GM23338 (cell line): ENCODE measurements at regions not wholly inside any gene's neighbourhood (a gene's known extent, or its start where the extent isn't known, plus 50 kb on each side); places are given as distances from the start of the nearest gene placed in this dataset.
"Not testable (repeated sequence)": the region's sequence is repeated elsewhere in the genome, so short reads cannot be mapped to it uniquely, and the experiment has no call there.

Experiments used
- ATAC-seq: fragments of 200-7000 bp; cut with Tn5 transposase; 3 replicates; pipeline ENCODE4 v1.9.1; 2020
- DNase-seq: peaks from one replicate; pipeline ENCODE4 v3.0.0-alpha.2; 2015; ENCODE audit warnings: low spot score
- H2AFZ ChIP-seq: fragments of 200-600 bp; sonication (generic); 2 replicates; pipeline ENCODE4 v1.8.0; 2016; ENCODE audit warnings: antibody characterized with exemption, mild to moderate bottlenecking, moderate library complexity
- H3F3A ChIP-seq: fragments of 200-600 bp; sonication (generic); replicated peaks from 2 replicates; pipeline ENCODE4 v1.8.0; 2017; ENCODE audit warnings: antibody characterized with exemption, mixed run types, low read depth
- H3K27ac ChIP-seq: fragments of 200-600 bp; sonication (generic); 2 replicates; pipeline ENCODE4 v1.6.1; 2016; ENCODE audit warnings: low read depth
- H3K27me3 ChIP-seq: fragments of 200-600 bp; sonication (generic); 2 replicates; pipeline ENCODE4 v1.8.0; 2016; ENCODE audit warnings: mild to moderate bottlenecking, mixed run types, moderate library complexity; ENCODE audit not compliant: insufficient read depth
- H3K36me3 ChIP-seq: fragments of 200-600 bp; sonication (generic); 2 replicates; pipeline ENCODE4 v1.8.0; 2016; ENCODE audit warnings: mild to moderate bottlenecking; ENCODE audit not compliant: insufficient read depth
- H3K4me1 ChIP-seq: fragments of 200-600 bp; sonication (generic); 2 replicates; pipeline ENCODE4 v1.8.0; 2016; ENCODE audit warnings: mild to moderate bottlenecking, moderate library complexity; ENCODE audit not compliant: insufficient read depth
- H3K4me2 ChIP-seq: fragments of 200-600 bp; sonication (generic); 2 replicates; pipeline ENCODE4 v1.7.1; 2017; ENCODE audit warnings: mixed run types
- H3K4me3 ChIP-seq: fragments of 200-600 bp; sonication (generic); 2 replicates; pipeline ENCODE4 v1.6.1; 2016; ENCODE audit warnings: mixed run types
- H3K79me2 ChIP-seq: fragments of 200-600 bp; sonication (generic); replicated peaks from 2 replicates; pipeline ENCODE4 v1.8.0; 2017; ENCODE audit warnings: mild to moderate bottlenecking; ENCODE audit not compliant: insufficient read depth
- H3K9me2 ChIP-seq: fragments of 200-600 bp; sonication (generic); 2 replicates; pipeline ENCODE4 v1.8.0; 2017; ENCODE audit not compliant: insufficient read depth
- H4K20me1 ChIP-seq: fragments of 200-600 bp; sonication (generic); replicated peaks from 2 replicates; pipeline ENCODE4 v1.8.0; 2017; ENCODE audit warnings: mild to moderate bottlenecking; ENCODE audit not compliant: insufficient read depth
- H3K27ac Mint-ChIP-seq: 2 replicates; pipeline ENCODE4 v1.8.0; 2020; ENCODE audit warnings: inconsistent platforms, mild to moderate bottlenecking, moderate library complexity, mixed read lengths
- H3K27me3 Mint-ChIP-seq: 3 replicates; pipeline ENCODE4 v1.8.0; 2022; ENCODE audit warnings: low read depth, mild to moderate bottlenecking, moderate library complexity, mixed read lengths, inconsistent platforms; ENCODE audit not compliant: insufficient read depth, poor library complexity
- H3K36me3 Mint-ChIP-seq: 3 replicates; pipeline ENCODE4 v1.8.0; 2021; ENCODE audit warnings: low read depth, mild to moderate bottlenecking, inconsistent platforms, moderate library complexity, mixed read lengths
- H3K4me1 Mint-ChIP-seq: 3 replicates; pipeline ENCODE4 v1.8.0; 2020; ENCODE audit warnings: mild to moderate bottlenecking, inconsistent platforms, mixed read lengths
- H3K4me3 Mint-ChIP-seq: 3 replicates; pipeline ENCODE4 v1.8.0; 2021; ENCODE audit warnings: moderate library complexity, mild to moderate bottlenecking, inconsistent platforms, mixed read lengths
- H3K9me3 Mint-ChIP-seq: 3 replicates; pipeline ENCODE4 v1.8.0; 2020; ENCODE audit warnings: moderate library complexity, mild to moderate bottlenecking, inconsistent platforms, mixed read lengths
- CREB1 ChIP-seq: fragments of 250-450 bp; sonication (Bioruptor Pico); IDR thresholded peaks from 2 replicates; pipeline ENCODE4 v1.5.0; 2020; ENCODE audit warnings: low read depth, mild to moderate bottlenecking, moderate library complexity
- ETS1 ChIP-seq: IDR thresholded peaks from 2 replicates; pipeline ENCODE4 v1.6.1; 2016; ENCODE audit warnings: antibody characterized with exemption
- NANOG ChIP-seq: IDR thresholded peaks from 2 replicates; pipeline ENCODE4 v1.6.1; 2016; ENCODE audit warnings: antibody characterized with exemption, borderline replicate concordance
- POLR2AphosphoS5 ChIP-seq: IDR thresholded peaks from 2 replicates; pipeline ENCODE4 v1.6.1; 2016; ENCODE audit warnings: antibody characterized with exemption, low read depth
- ZNF462 ChIP-seq: fragments of 250-450 bp; sonication (Bioruptor Pico); IDR thresholded peaks from 2 replicates; pipeline ENCODE4 v1.5.0; 2020; ENCODE audit warnings: mild to moderate bottlenecking, moderate library complexity
- TF ChIP-seq, protein P1 (sequence below): IDR thresholded peaks from one replicate; pipeline ENCODE4 v1.6.1; 2018; ENCODE audit warnings: antibody characterized with exemption; ENCODE audit not compliant: unreplicated experiment

DNA sequence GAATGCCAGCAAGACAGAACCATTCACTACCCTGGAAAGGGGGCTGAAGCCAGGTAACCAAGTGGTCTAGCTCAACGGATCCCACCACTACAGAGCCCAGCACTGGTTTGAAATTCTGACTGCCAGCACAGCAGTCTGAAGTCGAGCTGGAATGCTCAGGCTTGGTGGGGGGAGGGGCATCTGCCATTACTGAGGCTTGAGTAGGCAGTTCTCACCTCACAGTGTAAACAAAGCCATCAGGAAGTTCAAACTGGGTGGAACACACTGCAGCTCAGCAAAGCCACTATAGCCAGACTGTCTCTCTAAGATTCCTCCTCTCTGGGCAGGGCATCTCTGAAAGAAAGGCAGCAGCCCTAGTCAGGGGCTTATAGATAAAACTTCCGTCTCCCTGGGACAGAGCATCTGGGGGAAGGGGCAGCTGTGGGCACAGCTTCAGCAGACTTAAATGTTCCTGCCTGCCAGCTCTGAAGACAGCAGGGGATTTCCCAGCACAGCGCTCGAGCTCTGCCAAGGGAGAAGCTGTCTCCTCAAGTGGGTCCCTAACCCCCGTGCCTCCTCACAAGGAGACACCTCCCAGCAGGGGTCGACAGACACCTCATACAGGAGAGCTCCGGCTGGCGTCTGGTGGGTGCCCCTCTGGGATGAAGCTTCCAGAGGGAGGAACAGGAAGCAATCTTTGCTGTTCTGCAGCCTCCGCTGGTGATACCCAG lies 188.1 kb upstream of the EDNRA start:
- not testable (repeated sequence) for H2AFZ ChIP-seq, H3K4me1 Mint-ChIP-seq, H3K4me3 ChIP-seq, H4K20me1 ChIP-seq, H3K36me3 Mint-ChIP-seq, H3F3A ChIP-seq, H3K36me3 ChIP-seq, H3K27ac ChIP-seq, H3K9me2 ChIP-seq, H3K4me3 Mint-ChIP-seq, H3K79me2 ChIP-seq, H3K27me3 Mint-ChIP-seq, H3K4me1 ChIP-seq, H3K27me3 ChIP-seq, H3K27ac Mint-ChIP-seq, H3K4me2 ChIP-seq
- peaks cover 12% of the 10 kb centered on the region; the same call in 2 of the 3 replicates for H3K9me3 Mint-ChIP-seq
- DNase-seq: peak; percentile 31
- peak; percentile 23; the same call in 1 of the 3 replicates for ATAC-seq

DNA sequence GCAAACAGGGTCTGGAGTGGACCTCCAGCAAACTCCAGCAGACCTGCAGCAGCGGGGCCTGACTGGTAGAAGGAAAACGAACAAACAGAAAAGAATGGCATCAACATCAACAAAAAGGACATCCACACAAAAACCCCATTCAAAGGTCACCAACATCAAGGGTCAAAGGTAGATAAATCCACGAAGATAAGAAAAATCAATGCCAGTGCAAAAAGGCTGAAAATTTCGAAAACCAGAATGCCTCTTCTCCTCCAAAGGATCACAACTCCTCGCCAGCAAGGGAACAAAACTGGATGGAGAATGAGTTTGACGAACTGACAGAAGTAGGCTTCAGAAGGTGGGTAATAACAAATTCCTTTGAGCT lies 187.6 kb upstream of the EDNRA start:
- H3K27me3 Mint-ChIP-seq, H3F3A ChIP-seq, H3K27ac ChIP-seq, ATAC-seq, H3K27me3 ChIP-seq, H3K27ac Mint-ChIP-seq, H3K9me2 ChIP-seq, H3K36me3 Mint-ChIP-seq, H3K4me2 ChIP-seq, H4K20me1 ChIP-seq, DNase-seq, H3K4me3 ChIP-seq, H3K4me3 Mint-ChIP-seq, H2AFZ ChIP-seq, H3K79me2 ChIP-seq, H3K4me1 ChIP-seq, H3K36me3 ChIP-seq, H3K4me1 Mint-ChIP-seq: not testable (repeated sequence)
- H3K9me3 Mint-ChIP-seq: peaks cover 12% of the 10 kb centered on the region; the same call in 2 of the 3 replicates

GRCh38 chr4:147299205-147299604 lies 181.7 kb upstream of the EDNRA start:
- Mint-ChIP-seq H3K27ac (no peak overlapping the region), H3K4me1 (no peaks in the 10 kb centered on the region), H3K4me3 (no peak overlapping the region), H3K9me3 (peaks cover 9% of the 10 kb centered on the region; the same call in 2 of the 3 replicates), H3K27me3 (peaks cover 1% of the 10 kb centered on the region), H3K36me3 (no peaks in the 10 kb centered on the region)
- H2AFZ ChIP-seq: no peak overlapping the region
- ATAC-seq (no peak), DNase-seq (no peak)
- H3K4me3 ChIP-seq: no peak overlapping the region
- H3K27me3 ChIP-seq: no peaks in the 10 kb centered on the region
- no peaks in the 10 kb centered on the region for H3K79me2 ChIP-seq
- H3F3A ChIP-seq: no peaks in the 10 kb centered on the region
- H4K20me1 ChIP-seq: no peaks in the 10 kb centered on the region
- 0 out of 2 replicates have a peak, but pooled peaks cover 3% of the 10 kb centered on the region for H3K9me2 ChIP-seq
- no peak overlapping the region for H3K4me2 ChIP-seq
- no peak overlapping the region for H3K27ac ChIP-seq
- H3K36me3 ChIP-seq: no peaks in the 10 kb centered on the region
- H3K4me1 ChIP-seq: no peaks in the 10 kb centered on the region
- TF ChIP-seq NANOG (no peak), POLR2AphosphoS5 (no peak), ZNF462 (CRISPR knock-in tag) (no peak), CREB1 (CRISPR knock-in tag) (no peak), ETS1 (no peak)
- TF ChIP-seq, protein P1, sequence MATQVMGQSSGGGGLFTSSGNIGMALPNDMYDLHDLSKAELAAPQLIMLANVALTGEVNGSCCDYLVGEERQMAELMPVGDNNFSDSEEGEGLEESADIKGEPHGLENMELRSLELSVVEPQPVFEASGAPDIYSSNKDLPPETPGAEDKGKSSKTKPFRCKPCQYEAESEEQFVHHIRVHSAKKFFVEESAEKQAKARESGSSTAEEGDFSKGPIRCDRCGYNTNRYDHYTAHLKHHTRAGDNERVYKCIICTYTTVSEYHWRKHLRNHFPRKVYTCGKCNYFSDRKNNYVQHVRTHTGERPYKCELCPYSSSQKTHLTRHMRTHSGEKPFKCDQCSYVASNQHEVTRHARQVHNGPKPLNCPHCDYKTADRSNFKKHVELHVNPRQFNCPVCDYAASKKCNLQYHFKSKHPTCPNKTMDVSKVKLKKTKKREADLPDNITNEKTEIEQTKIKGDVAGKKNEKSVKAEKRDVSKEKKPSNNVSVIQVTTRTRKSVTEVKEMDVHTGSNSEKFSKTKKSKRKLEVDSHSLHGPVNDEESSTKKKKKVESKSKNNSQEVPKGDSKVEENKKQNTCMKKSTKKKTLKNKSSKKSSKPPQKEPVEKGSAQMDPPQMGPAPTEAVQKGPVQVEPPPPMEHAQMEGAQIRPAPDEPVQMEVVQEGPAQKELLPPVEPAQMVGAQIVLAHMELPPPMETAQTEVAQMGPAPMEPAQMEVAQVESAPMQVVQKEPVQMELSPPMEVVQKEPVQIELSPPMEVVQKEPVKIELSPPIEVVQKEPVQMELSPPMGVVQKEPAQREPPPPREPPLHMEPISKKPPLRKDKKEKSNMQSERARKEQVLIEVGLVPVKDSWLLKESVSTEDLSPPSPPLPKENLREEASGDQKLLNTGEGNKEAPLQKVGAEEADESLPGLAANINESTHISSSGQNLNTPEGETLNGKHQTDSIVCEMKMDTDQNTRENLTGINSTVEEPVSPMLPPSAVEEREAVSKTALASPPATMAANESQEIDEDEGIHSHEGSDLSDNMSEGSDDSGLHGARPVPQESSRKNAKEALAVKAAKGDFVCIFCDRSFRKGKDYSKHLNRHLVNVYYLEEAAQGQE: no peak
